OCI-LY7 (cell line): ENCODE measurements at regions not wholly inside any gene's neighbourhood (a gene's known extent, or its start where the extent isn't known, plus 50 kb on each side); places are given as distances from the start of the nearest gene placed in this dataset.

Experiments
- BruUV-seq: library from RNA; stranded (reverse); fragments of 400-500 nt; replicated peaks from 2 replicates; lab custom pipeline; 2021; lab: Mats Ljungman, UMichigan
- CTCF ChIA-PET: fragments of 300-600 bp; sonication (Branson Sonifier 250); formaldehyde crosslinking; loops from one replicate; lab custom pipeline; 2022; ENCODE audit warnings: antibody characterized with exemption; ENCODE audit not compliant: unreplicated experiment; lab: Charles Lee
- POLR2A ChIA-PET: fragments of 300-600 bp; sonication (Branson Sonifier 250); formaldehyde crosslinking; loops from one replicate; lab custom pipeline; 2022; ENCODE audit warnings: antibody characterized with exemption; lab: Charles Lee
- DNase-seq: peaks from one replicate; pipeline ENCODE4 v3.0.0-alpha.2; 2015; ENCODE audit warnings: low spot score
- H2AFZ ChIP-seq: fragments of 200-600 bp; sonication (generic), shearing (Covaris generic); 2 replicates; pipeline ENCODE4 v1.6.1; 2014; ENCODE audit warnings: mild to moderate bottlenecking, antibody characterized with exemption, low read length, moderate library complexity
- H3K27ac ChIP-seq: fragments of 200-600 bp; sonication (generic); 2 replicates; pipeline ENCODE4 v1.5.1; 2014; ENCODE audit warnings: mixed run types, low read depth, mild to moderate bottlenecking, moderate library complexity, low read length, inconsistent platforms; ENCODE audit not compliant: poor library complexity, severe bottlenecking
- H3K36me3 ChIP-seq: fragments of 200-600 bp; sonication (generic); 2 replicates; pipeline ENCODE4 v1.6.1; 2014; ENCODE audit warnings: mild to moderate bottlenecking, antibody characterized with exemption, low read length, moderate library complexity, mixed read lengths; ENCODE audit not compliant: insufficient read depth
- H3K4me1 ChIP-seq: fragments of 200-600 bp; sonication (generic); 2 replicates; pipeline ENCODE4 v1.5.1; 2014; ENCODE audit warnings: mild to moderate bottlenecking, low read length; ENCODE audit not compliant: insufficient read depth, poor library complexity, severe bottlenecking
- H3K4me2 ChIP-seq: fragments of 200-600 bp; sonication (generic); 2 replicates; pipeline ENCODE4 v1.6.1; 2014; ENCODE audit warnings: mild to moderate bottlenecking, low read length
- H3K4me3 ChIP-seq: fragments of 200-600 bp; sonication (generic); 2 replicates; pipeline ENCODE4 v1.5.1; 2014; ENCODE audit warnings: mild to moderate bottlenecking, low read depth, low read length; ENCODE audit not compliant: poor library complexity, severe bottlenecking
- H3K79me2 ChIP-seq: fragments of 200-600 bp; sonication (generic); 2 replicates; pipeline ENCODE4 v1.6.1; 2016; ENCODE audit warnings: low read depth, mild to moderate bottlenecking, low read length, moderate library complexity, mixed read lengths; ENCODE audit not compliant: insufficient read depth
- H3K9me2 ChIP-seq: fragments of 200-600 bp; sonication (generic); 2 replicates; pipeline ENCODE4 v1.6.1; 2016; ENCODE audit warnings: mild to moderate bottlenecking, low read length, mixed read lengths; ENCODE audit not compliant: insufficient read depth
- H3K9me3 ChIP-seq: fragments of 200-600 bp; sonication (generic); 2 replicates; pipeline ENCODE4 v1.6.1; 2014; ENCODE audit warnings: mild to moderate bottlenecking, mixed run types, low read length, mixed read lengths
- H4K20me1 ChIP-seq: fragments of 200-600 bp; sonication (generic); 2 replicates; pipeline ENCODE4 v1.6.1; 2014; ENCODE audit warnings: mild to moderate bottlenecking, antibody characterized with exemption, low read length, moderate library complexity, mixed read lengths; ENCODE audit not compliant: insufficient read depth
- CTCF ChIP-seq: fragments of 200-600 bp; sonication (generic); conservative IDR thresholded peaks from 2 replicates; pipeline ENCODE4 v1.5.1; 2014; ENCODE audit warnings: mild to moderate bottlenecking, antibody characterized with exemption, low read length, moderate library complexity, mixed read lengths
- EZH2phosphoT487 ChIP-seq: fragments of 200-600 bp; sonication (generic); IDR thresholded peaks from 2 replicates; pipeline ENCODE4 v1.6.1; 2018; ENCODE audit warnings: low read depth, borderline replicate concordance, mild to moderate bottlenecking, mixed run types, antibody characterized with exemption, low read length, moderate library complexity, mixed read lengths
- intact Hi-C: fragments of 100-400 bp; cut with micrococcal nuclease; formaldehyde crosslinking; loops from one replicate; pipeline ENCODE4 v1.10.0; 2022; ENCODE audit not compliant: unreplicated experiment

DNA sequence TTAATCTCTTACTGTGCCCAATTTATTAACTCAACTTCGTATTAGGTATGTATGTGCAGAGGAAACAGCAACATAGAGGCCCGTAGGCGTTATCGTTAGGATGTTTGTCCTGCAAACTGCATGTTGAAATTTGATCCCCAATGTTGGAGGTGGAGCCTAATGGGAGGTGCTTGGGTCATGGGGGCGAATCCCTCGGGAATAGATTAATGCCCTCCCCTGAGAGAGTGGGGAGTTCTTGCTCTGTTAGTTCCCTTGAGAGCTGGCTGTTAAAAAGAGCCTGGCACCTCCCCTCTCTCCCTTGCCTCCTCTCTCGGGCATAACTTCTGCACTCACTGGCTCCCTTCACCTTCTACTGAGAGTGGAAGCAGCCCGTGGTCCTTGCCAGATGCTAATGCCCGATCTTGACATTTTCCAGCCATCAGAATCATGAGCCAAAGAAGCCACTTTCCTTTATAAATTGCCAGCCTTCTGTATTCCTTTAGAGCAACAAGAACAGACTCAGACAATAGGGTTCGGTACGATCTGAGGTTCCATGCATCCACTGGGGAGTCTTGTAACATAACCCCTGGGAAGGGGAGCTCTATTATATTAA is 149.0 kb upstream of the RAB4A start:
- Histone ChIP-seq H3K36me3 (no peaks in the 10 kb centered on the region), H3K4me3 (no peak overlapping the region), H3K9me2 (no peaks in the 10 kb centered on the region), H2AFZ (no peak overlapping the region), H3K4me2 (no peak overlapping the region), H3K79me2 (no peaks in the 10 kb centered on the region), H3K9me3 (no peaks in the 10 kb centered on the region), H4K20me1 (no peaks in the 10 kb centered on the region), H3K4me1 (no peaks in the 10 kb centered on the region), H3K27ac (no peak overlapping the region)
- no TSS peak for BruUV-seq
- ChIA-PET POLR2A (no interaction called here), CTCF (no interaction called here)
- intact Hi-C loops, result no loop called here
- TF ChIP-seq EZH2phosphoT487 (no peak), CTCF (no peak)
- peak; percentile 33 for DNase-seq

- Histone ChIP-seq H3K4me1 (peaks cover 5% of the 10 kb centered on the region), H3K9me3 (no peaks in the 10 kb centered on the region), H3K36me3 (no peaks in the 10 kb centered on the region), H3K9me2 (no peaks in the 10 kb centered on the region), H3K79me2 (no peaks in the 10 kb centered on the region), H3K4me2 (no peak overlapping the region), H4K20me1 (no peaks in the 10 kb centered on the region), H3K4me3 (no peak overlapping the region), H3K27ac (no peak overlapping the region), H2AFZ (no peak overlapping the region)
- CTCF ChIA-PET, result no interaction called here
- intact Hi-C loops, result no loop called here
- POLR2A ChIA-PET, result interaction anchor here (1.3 kb wide), 1 partner anchor 13 kb away, joined by 6 read pairs; no protein-coding TSS in a partner anchor
- no TSS peak for BruUV-seq
- TF ChIP-seq EZH2phosphoT487 (no peak), CTCF (no peak)
- no peak for DNase-seq
Measured at GRCh38 chr1:229122606-229123005, 148.3 kb upstream of the RAB4A start.

DNA sequence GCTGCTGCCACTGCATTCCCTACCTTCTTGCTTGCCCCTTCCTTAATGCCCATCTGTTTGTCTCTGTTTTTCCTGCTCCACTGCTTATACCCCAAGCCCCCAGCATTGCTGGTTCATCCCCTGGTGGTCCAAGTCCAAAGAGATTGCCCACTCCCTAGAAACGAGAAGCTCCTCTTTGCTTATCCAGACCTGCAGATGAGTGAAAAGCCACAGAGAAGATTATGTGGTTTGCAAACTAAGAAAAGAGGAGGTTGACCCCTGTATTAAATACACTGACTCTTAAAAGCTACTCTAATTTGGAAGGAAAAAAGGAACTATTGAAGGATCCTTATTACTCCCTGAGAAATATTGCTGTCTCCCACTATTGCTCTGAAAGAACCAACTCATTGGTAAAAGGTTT is 146.8 kb upstream of the RAB4A start:
- no TSS peak for BruUV-seq
- Histone ChIP-seq H3K4me1 (peaks cover 18% of the 10 kb centered on the region), H3K36me3 (no peaks in the 10 kb centered on the region), H3K9me3 (no peaks in the 10 kb centered on the region), H3K27ac (no peak overlapping the region), H3K9me2 (no peaks in the 10 kb centered on the region), H3K79me2 (no peaks in the 10 kb centered on the region), H2AFZ (no peak overlapping the region), H3K4me3 (no peak overlapping the region), H4K20me1 (no peaks in the 10 kb centered on the region), H3K4me2 (no peak overlapping the region)
- CTCF ChIA-PET, result no interaction called here
- TF ChIP-seq CTCF (no peak), EZH2phosphoT487 (no peak)
- no peak for DNase-seq
- POLR2A ChIA-PET, result interaction anchor here (0.6 to 0.9 kb wide), 2 partner anchors 97 to 145 kb away, joined by 3 read pairs; no protein-coding TSS in a partner anchor
- intact Hi-C loops, result no loop called here
